B cell (primary cell): ENCODE measurements at regions not wholly inside any gene's neighbourhood (a gene's known extent, or its start where the extent isn't known, plus 50 kb on each side); places are given as distances from the start of the nearest gene placed in this dataset.

ENCODE experiments used
- ATAC-seq: fragments of 200-7000 bp; cut with Tn5 transposase; one replicate; pipeline ENCODE4 v1.10.0; 2021; ENCODE audit warnings: low read depth, mild to moderate bottlenecking, moderate number of reproducible peaks, moderate library complexity
- CTCF ChIA-PET: fragments of 350-600 bp; sonication (Branson Sonifier 250); formaldehyde crosslinking; loops from one replicate; lab custom pipeline; 2021; ENCODE audit warnings: antibody characterized with exemption, inconsistent platforms; lab: Charles Lee
- POLR2A ChIA-PET: fragments of 350-600 bp; sonication (Branson Sonifier 250); formaldehyde crosslinking; loops from one replicate; lab custom pipeline; 2021; ENCODE audit warnings: antibody characterized with exemption; lab: Charles Lee
- DNase-seq: peaks from one replicate; pipeline ENCODE4 v3.0.0; 2013
- H2AFZ ChIP-seq: 2 replicates; pipeline ENCODE4 v1.6.1; 2012; ENCODE audit warnings: mild to moderate bottlenecking, low read depth, low read length; ENCODE audit not compliant: insufficient read depth, poor library complexity, severe bottlenecking
- H3K27ac ChIP-seq, 2 donors: 1 replicate in 1 of 2; 2 replicates in 1 of 2; pipeline ENCODE4 v1.5.1; 2012 to 2013; ENCODE audit warnings: low read length in 2 of 2, mild to moderate bottlenecking in 2 of 2, moderate library complexity in 1 of 2
- H3K27me3 ChIP-seq, 4 experiments: fragments of 200-600 bp in 1 of 4; sonication (generic) in 1 of 4; replicated peaks in 1 of 4; 1 replicate in 2 of 4; 2 replicates in 2 of 4; pipeline versions ENCODE4 v1.6.1 to v1.7.0; 2013 to 2016; ENCODE audit warnings: low read length in 3 of 4, mild to moderate bottlenecking in 2 of 4, mixed read lengths in 1 of 4, moderate library complexity in 1 of 4; ENCODE audit not compliant: insufficient read depth in 4 of 4, control insufficient read depth in 3 of 4; ENCODE audit errors: control extremely low read depth in 1 of 4
- H3K36me3 ChIP-seq, 2 experiments: replicated peaks in 1 of 2; 1 replicate in 1 of 2; 2 replicates in 1 of 2; pipeline versions ENCODE4 v1.6.1 to v1.7.1; 2013; ENCODE audit warnings: low read length in 1 of 2; ENCODE audit not compliant: insufficient read depth in 2 of 2, control insufficient read depth in 1 of 2; ENCODE audit errors: control extremely low read depth in 1 of 2, extremely low read depth in 1 of 2
- H3K4me1 ChIP-seq, 2 donors: fragments of 200-600 bp in 1 of 2; sonication (generic) in 1 of 2; 1 replicate in 1 of 2; 2 replicates in 1 of 2; pipeline versions ENCODE4 v1.5.1 to v1.6.1; 2013 to 2017; ENCODE audit warnings: low read length in 2 of 2; ENCODE audit not compliant: control insufficient read depth in 2 of 2, insufficient read depth in 2 of 2
- H3K4me2 ChIP-seq: replicated peaks from 2 replicates; pipeline ENCODE3; 2012; ENCODE audit warnings: mild to moderate bottlenecking, low read depth, low read length; ENCODE audit not compliant: poor library complexity, severe bottlenecking
- H3K4me3 ChIP-seq, 5 experiments: fragments of 200-600 bp in 1 of 5; sonication (generic) in 1 of 5; 1 replicate in 3 of 5; 2 replicates in 2 of 5; pipeline versions ENCODE4 v1.5.1 to v1.7.0; 2011 to 2016; ENCODE audit warnings: low read length in 4 of 5, mild to moderate bottlenecking in 4 of 5, low read depth in 2 of 5, control low read depth in 1 of 5, moderate library complexity in 1 of 5; ENCODE audit not compliant: insufficient read depth in 1 of 5; ENCODE audit errors: control extremely low read depth in 1 of 5, extremely low read depth in 1 of 5
- H3K79me2 ChIP-seq: fragments of 200-600 bp; sonication (generic); one replicate; pipeline ENCODE4 v1.6.0; 2016; ENCODE audit warnings: low read length; ENCODE audit not compliant: control insufficient read depth, insufficient read depth
- H3K9ac ChIP-seq: fragments of 200-600 bp; sonication (generic); 2 replicates; pipeline ENCODE4 v1.6.1; 2017; ENCODE audit warnings: mild to moderate bottlenecking, low read length, moderate library complexity
- H3K9me3 ChIP-seq, 3 donors: one replicate each; pipeline versions ENCODE4 v1.6.1 to v1.7.1; 2013; ENCODE audit warnings: low read length in 2 of 3; ENCODE audit not compliant: control insufficient read depth in 2 of 3, insufficient read depth in 1 of 3; ENCODE audit errors: control extremely low read depth in 1 of 3
- H4K20me1 ChIP-seq: 2 replicates; pipeline ENCODE4 v1.6.0; 2012; ENCODE audit warnings: mild to moderate bottlenecking, low read length; ENCODE audit not compliant: insufficient read depth, control insufficient read depth, poor library complexity, severe bottlenecking
- H3K27ac Mint-ChIP-seq: one replicate; pipeline ENCODE4 v1.8.0; 2021; ENCODE audit warnings: mixed read lengths
- H3K27me3 Mint-ChIP-seq: one replicate; pipeline ENCODE4 v1.8.0; 2021; ENCODE audit warnings: mixed read lengths
- H3K4me1 Mint-ChIP-seq: one replicate; pipeline ENCODE4 v1.8.0; 2021; ENCODE audit warnings: mixed read lengths
- H3K4me3 Mint-ChIP-seq: one replicate; pipeline ENCODE4 v1.8.0; 2021; ENCODE audit warnings: mixed read lengths
- H3K9me3 Mint-ChIP-seq: one replicate; pipeline ENCODE4 v1.8.0; 2022; ENCODE audit warnings: mixed read lengths; ENCODE audit not compliant: insufficient read depth
- EZH2 ChIP-seq: IDR thresholded peaks from 2 replicates; pipeline ENCODE4 v1.6.1; 2012; ENCODE audit warnings: borderline replicate concordance, low read depth, mild to moderate bottlenecking, moderate library complexity, low read length; ENCODE audit not compliant: insufficient read depth, poor library complexity, severe bottlenecking
- WGBS: methylation state at CpG from one replicate; pipeline ENCODE4 v1.1.5; 2013; ENCODE audit warnings: missing lambda C conversion rate; ENCODE audit not compliant: insufficient coverage; 5-methylcytosine and 5-hydroxymethylcytosine counted together
- intact Hi-C: fragments of 100-400 bp; cut with micrococcal nuclease; formaldehyde crosslinking; loops from one replicate; pipeline ENCODE4 v1.10.0; 2022
- TF ChIP-seq, protein P1 (sequence below): fragments of 200-600 bp; IDR thresholded peaks from one replicate; pipeline ENCODE4 v1.8.0; 2022; ENCODE audit warnings: antibody characterized with exemption, mild to moderate bottlenecking

- Histone ChIP-seq H3K4me3 (no peak overlapping the region), H3K27ac (no peak overlapping the region), H3K9me3 (no peaks in the 10 kb centered on the region), H3K4me1 (no peaks in the 10 kb centered on the region), H3K27me3 (no peaks in the 10 kb centered on the region), H3K79me2 (no peaks in the 10 kb centered on the region), H3K9ac (no peak overlapping the region), H2AFZ (no peak overlapping the region), H3K4me2 (no peak overlapping the region), H4K20me1 (no peaks in the 10 kb centered on the region), H3K36me3 (no peaks in the 10 kb centered on the region)
- no CpG with 5 or more reads among the region's 2 CpGs for WGBS
- TF ChIP-seq, protein P1, sequence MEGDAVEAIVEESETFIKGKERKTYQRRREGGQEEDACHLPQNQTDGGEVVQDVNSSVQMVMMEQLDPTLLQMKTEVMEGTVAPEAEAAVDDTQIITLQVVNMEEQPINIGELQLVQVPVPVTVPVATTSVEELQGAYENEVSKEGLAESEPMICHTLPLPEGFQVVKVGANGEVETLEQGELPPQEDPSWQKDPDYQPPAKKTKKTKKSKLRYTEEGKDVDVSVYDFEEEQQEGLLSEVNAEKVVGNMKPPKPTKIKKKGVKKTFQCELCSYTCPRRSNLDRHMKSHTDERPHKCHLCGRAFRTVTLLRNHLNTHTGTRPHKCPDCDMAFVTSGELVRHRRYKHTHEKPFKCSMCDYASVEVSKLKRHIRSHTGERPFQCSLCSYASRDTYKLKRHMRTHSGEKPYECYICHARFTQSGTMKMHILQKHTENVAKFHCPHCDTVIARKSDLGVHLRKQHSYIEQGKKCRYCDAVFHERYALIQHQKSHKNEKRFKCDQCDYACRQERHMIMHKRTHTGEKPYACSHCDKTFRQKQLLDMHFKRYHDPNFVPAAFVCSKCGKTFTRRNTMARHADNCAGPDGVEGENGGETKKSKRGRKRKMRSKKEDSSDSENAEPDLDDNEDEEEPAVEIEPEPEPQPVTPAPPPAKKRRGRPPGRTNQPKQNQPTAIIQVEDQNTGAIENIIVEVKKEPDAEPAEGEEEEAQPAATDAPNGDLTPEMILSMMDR = no peak
- no peak for TF ChIP-seq EZH2
- ATAC-seq (no peak), DNase-seq (no peak)
- intact Hi-C loops = no loop called here
- ChIA-PET POLR2A (no interaction called here), CTCF (no interaction called here)
- no peak overlapping the region for H3K27ac Mint-ChIP-seq
- no peaks in the 10 kb centered on the region for H3K27me3 Mint-ChIP-seq
- H3K9me3 Mint-ChIP-seq = no peaks in the 10 kb centered on the region
- H3K4me1 Mint-ChIP-seq = no peaks in the 10 kb centered on the region
- H3K4me3 Mint-ChIP-seq = no peak overlapping the region
Measured at GRCh38 chr4:22097596-22097995, 149.0 kb upstream of the KCNIP4 start.

GRCh38 chr4:22094217-22094616 lies 145.6 kb upstream of the KCNIP4 start:
- POLR2A ChIA-PET = no interaction called here
- intact Hi-C loops = no loop called here
- H3K36me3 ChIP-seq = no peaks in the 10 kb centered on the region
- Mint-ChIP-seq H3K27me3 (no peaks in the 10 kb centered on the region), H3K9me3 (no peaks in the 10 kb centered on the region), H3K27ac (no peak overlapping the region), H3K4me3 (no peak overlapping the region), H3K4me1 (no peaks in the 10 kb centered on the region)
- CTCF ChIA-PET = no interaction called here
- ATAC-seq (no peak), DNase-seq (no peak)
- H2AFZ ChIP-seq = no peak overlapping the region
- H3K9ac ChIP-seq = no peak overlapping the region
- H4K20me1 ChIP-seq = no peaks in the 10 kb centered on the region
- TF ChIP-seq, protein P1 = no peak
- no peak for TF ChIP-seq EZH2
- no peaks in the 10 kb centered on the region for H3K9me3 ChIP-seq
- no peak overlapping the region for H3K4me3 ChIP-seq
- H3K4me2 ChIP-seq = no peak overlapping the region
- H3K79me2 ChIP-seq = no peaks in the 10 kb centered on the region
- H3K27ac ChIP-seq = no peak overlapping the region
- H3K27me3 ChIP-seq = no peaks in the 10 kb centered on the region
- H3K4me1 ChIP-seq = no peaks in the 10 kb centered on the region
